Cardiac muscle cell (in vitro differentiated cells and primary cell): ENCODE measurements at regions not wholly inside any gene's neighbourhood (a gene's known extent, or its start where the extent isn't known, plus 50 kb on each side); places are given as distances from the start of the nearest gene placed in this dataset.

ENCODE experiments used
- DNase-seq, 2 donors: peaks; one replicate each; pipeline versions ENCODE4 v3.0.0 to v3.0.0-alpha.2; 2010 to 2017; ENCODE audit warnings: low read depth in 1 of 2, low spot score in 1 of 2
- H3K27ac ChIP-seq: fragments of 200-600 bp; sonication (generic); 2 replicates; pipeline ENCODE4 v1.5.1; 2016
- H3K27me3 ChIP-seq: fragments of 200-600 bp; sonication (generic); 2 replicates; pipeline ENCODE4 v1.6.0; 2016; ENCODE audit warnings: control low read depth
- H3K36me3 ChIP-seq: fragments of 200-600 bp; sonication (generic); 2 replicates; pipeline ENCODE4 v1.5.1; 2016; ENCODE audit warnings: control low read depth
- H3K4me1 ChIP-seq: fragments of 200-600 bp; sonication (generic); 2 replicates; pipeline ENCODE4 v1.8.1; 2017; ENCODE audit warnings: low read depth, mild to moderate bottlenecking, mixed run types
- H3K4me3 ChIP-seq: fragments of 200-600 bp; sonication (generic); 2 replicates; pipeline ENCODE4 v1.5.1; 2016; ENCODE audit warnings: mild to moderate bottlenecking
- H3K9me3 ChIP-seq: fragments of 200-600 bp; sonication (generic); 2 replicates; pipeline ENCODE4 v1.5.1; 2017; ENCODE audit warnings: low read depth, mild to moderate bottlenecking, control low read depth
- CTCF ChIP-seq: IDR thresholded peaks from 2 replicates; pipeline ENCODE4 v1.5.1; 2012; ENCODE audit warnings: low read depth, mild to moderate bottlenecking, low read length

DNA sequence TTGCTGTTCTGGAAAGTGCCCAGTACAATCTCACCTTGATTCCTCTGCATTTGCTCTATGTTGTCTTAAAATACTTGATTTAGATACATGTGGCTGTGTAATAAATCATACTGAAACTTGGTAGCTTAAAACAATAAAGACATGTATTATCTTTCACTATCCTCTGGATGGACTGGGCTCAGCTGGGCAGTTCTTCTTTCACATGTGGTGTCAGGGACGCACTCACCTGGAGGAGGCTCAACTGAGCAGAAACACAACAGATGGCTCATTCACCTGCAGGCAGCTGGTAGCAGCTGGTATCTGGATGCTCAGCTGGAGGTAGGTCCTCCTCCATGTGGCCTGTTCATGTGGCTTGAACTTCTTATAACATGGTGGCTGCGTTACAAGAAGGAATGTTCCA lies 563.8 kb upstream of the FRG1 start:
- no peaks in the 10 kb centered on the region for H3K9me3 ChIP-seq
- no peak overlapping the region for H3K27ac ChIP-seq
- no peaks in the 10 kb centered on the region for H3K27me3 ChIP-seq
- no peak for TF ChIP-seq CTCF
- no peaks in the 10 kb centered on the region for H3K36me3 ChIP-seq
- H3K4me3 ChIP-seq: no peak overlapping the region
- no peak for DNase-seq
- H3K4me1 ChIP-seq: no peaks in the 10 kb centered on the region

- TF ChIP-seq CTCF: no peak
These were observed 563.1 kb upstream of the FRG1 start for GRCh38 chr4:189377569-189377968.

GRCh38 chr4:189385098-189385497 lies 555.6 kb upstream of the FRG1 start:
- H3K27ac ChIP-seq: no peak overlapping the region
- H3K27me3 ChIP-seq: no peaks in the 10 kb centered on the region
- no peaks in the 10 kb centered on the region for H3K4me1 ChIP-seq
- no peak for TF ChIP-seq CTCF
- H3K36me3 ChIP-seq: no peaks in the 10 kb centered on the region
- H3K4me3 ChIP-seq: no peak overlapping the region
- no peaks in the 10 kb centered on the region for H3K9me3 ChIP-seq
- no peak for DNase-seq

More at GRCh38 chr4:189377569-189377968, 563.1 kb upstream of the FRG1 start:
- H3K27ac ChIP-seq: no peak overlapping the region
- H3K4me3 ChIP-seq: no peak overlapping the region
- H3K4me1 ChIP-seq: no peaks in the 10 kb centered on the region
- no peaks in the 10 kb centered on the region for H3K27me3 ChIP-seq
- DNase-seq: no peak
- H3K9me3 ChIP-seq: no peaks in the 10 kb centered on the region
- H3K36me3 ChIP-seq: no peaks in the 10 kb centered on the region

DNA sequence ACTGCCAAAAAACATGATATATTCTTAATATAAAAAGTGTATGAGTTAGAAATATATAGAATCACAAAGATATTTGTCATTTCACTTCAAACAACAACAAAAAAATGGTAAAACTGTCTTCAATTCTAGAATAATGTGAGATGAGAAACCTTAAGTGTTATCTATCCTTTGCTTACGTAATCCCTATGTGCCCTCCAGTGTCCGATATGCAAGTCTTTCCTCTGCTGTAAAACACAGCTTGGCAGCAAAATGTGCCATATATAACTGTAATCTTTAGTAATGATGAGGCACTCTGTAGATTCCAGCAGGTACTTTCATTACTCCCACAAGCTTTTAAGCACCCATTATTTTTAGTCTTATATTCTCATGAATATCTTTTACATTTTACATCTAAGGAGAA lies 555.1 kb upstream of the FRG1 start:
- Histone ChIP-seq H3K27ac (no peak overlapping the region), H3K9me3 (no peaks in the 10 kb centered on the region), H3K36me3 (no peaks in the 10 kb centered on the region), H3K4me1 (no peaks in the 10 kb centered on the region), H3K4me3 (no peak overlapping the region), H3K27me3 (no peaks in the 10 kb centered on the region)
- TF ChIP-seq CTCF: no peak
- no peak for DNase-seq

DNA sequence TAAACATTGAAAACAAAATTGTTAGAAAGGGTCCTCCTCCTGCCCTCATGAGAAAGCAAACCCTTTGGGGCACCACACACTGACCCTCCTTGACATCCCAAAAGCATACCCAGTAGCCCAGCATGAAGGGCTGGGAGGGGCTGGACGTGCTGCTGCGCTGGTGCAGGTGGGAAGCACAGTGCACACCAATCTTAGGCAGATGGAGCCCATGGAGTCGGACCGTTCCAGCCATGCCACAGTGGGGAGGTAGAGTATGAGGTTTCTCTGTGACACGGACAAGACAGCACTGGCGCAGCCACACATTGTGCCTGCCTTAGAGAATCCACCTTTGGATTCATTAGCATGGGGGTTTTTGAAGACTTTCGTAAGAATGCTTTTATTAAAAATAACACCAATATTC lies 544.2 kb upstream of the FRG1 start:
- Histone ChIP-seq H3K27ac (no peak overlapping the region), H3K4me3 (no peak overlapping the region), H3K9me3 (no peaks in the 10 kb centered on the region), H3K27me3 (no peaks in the 10 kb centered on the region), H3K4me1 (no peaks in the 10 kb centered on the region), H3K36me3 (no peaks in the 10 kb centered on the region)
- DNase-seq: no peak
- TF ChIP-seq CTCF: no peak

GRCh38 chr4:189404271-189404670 lies 536.4 kb upstream of the FRG1 start:
- TF ChIP-seq CTCF: no peak

More at GRCh38 chr4:189404271-189404670, 536.4 kb upstream of the FRG1 start:
- DNase-seq: no peak
- Histone ChIP-seq H3K4me3 (no peak overlapping the region), H3K27me3 (no peaks in the 10 kb centered on the region), H3K27ac (no peak overlapping the region), H3K4me1 (no peaks in the 10 kb centered on the region), H3K36me3 (no peaks in the 10 kb centered on the region), H3K9me3 (no peaks in the 10 kb centered on the region)
